Mesothelial cell of epicardium (in vitro differentiated cells): ENCODE measurements at regions not wholly inside any gene's neighbourhood (a gene's known extent, or its start where the extent isn't known, plus 50 kb on each side); places are given as distances from the start of the nearest gene placed in this dataset.
A peak's percentile ranks its signal among the peaks of the same experiment; 100 is the strongest.

ENCODE experiments used
- DNase-seq, 2 experiments: peaks; one replicate each; pipeline ENCODE4 v3.0.0; 2021; ENCODE audit warnings: low spot score in 2 of 2; ENCODE audit not compliant: unreplicated experiment in 2 of 2
- H3K27ac Mint-ChIP-seq: 2 replicates; pipeline ENCODE4 v1.8.0; 2021; ENCODE audit warnings: mixed read lengths
- H3K27me3 Mint-ChIP-seq: 2 replicates; pipeline ENCODE4 v1.8.0; 2021; ENCODE audit warnings: low read depth, mixed read lengths
- H3K36me3 Mint-ChIP-seq: 2 replicates; pipeline ENCODE4 v1.8.0; 2021; ENCODE audit warnings: mixed read lengths
- H3K4me1 Mint-ChIP-seq: 2 replicates; pipeline ENCODE4 v1.8.0; 2021; ENCODE audit warnings: mixed read lengths
- H3K4me3 Mint-ChIP-seq: 2 replicates; pipeline ENCODE4 v1.8.0; 2021; ENCODE audit warnings: mild to moderate bottlenecking, moderate library complexity, mixed read lengths
- H3K9me3 Mint-ChIP-seq: 2 replicates; pipeline ENCODE4 v1.8.0; 2021; ENCODE audit warnings: mixed read lengths
- TF ChIP-seq, protein P1 (sequence below): fragments of 200-600 bp; sonication (generic); IDR thresholded peaks from one replicate; pipeline ENCODE4 v1.5.0; 2021; ENCODE audit warnings: antibody characterized with exemption; ENCODE audit not compliant: unreplicated experiment

DNA sequence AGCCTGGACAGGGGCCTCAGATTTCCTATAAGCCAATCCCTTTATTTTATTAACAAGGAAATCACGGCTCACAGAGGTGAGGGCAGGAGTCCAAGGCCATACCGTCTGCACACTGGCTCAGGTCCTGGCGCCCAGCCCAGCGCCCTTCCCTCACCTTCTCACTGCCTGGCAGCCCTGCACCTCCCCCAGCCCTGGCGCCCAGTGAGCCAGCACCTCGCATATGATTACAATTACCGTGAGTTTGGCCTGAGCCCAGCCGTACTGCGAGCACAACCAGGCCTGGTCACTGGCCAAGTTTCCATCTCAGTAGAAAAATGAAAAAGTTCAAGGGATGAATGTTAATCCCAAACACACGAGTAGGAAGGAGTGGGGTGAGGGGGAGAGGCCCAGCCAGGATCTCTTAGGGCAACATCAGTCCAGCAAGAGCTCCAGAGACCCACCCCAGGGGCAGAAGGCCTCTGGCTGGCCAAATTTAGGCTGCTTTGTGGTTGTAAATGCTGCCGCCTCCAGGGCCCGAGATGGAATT lies 68.4 kb downstream of the MCFD2 start:
- Mint-ChIP-seq H3K27ac (peak overlapping the region; percentile 94), H3K9me3 (no peaks in the 10 kb centered on the region), H3K4me1 (peaks cover 63% of the 10 kb centered on the region), H3K36me3 (no peaks in the 10 kb centered on the region), H3K27me3 (no peaks in the 10 kb centered on the region), H3K4me3 (no peak overlapping the region)
- TF ChIP-seq, protein P1, sequence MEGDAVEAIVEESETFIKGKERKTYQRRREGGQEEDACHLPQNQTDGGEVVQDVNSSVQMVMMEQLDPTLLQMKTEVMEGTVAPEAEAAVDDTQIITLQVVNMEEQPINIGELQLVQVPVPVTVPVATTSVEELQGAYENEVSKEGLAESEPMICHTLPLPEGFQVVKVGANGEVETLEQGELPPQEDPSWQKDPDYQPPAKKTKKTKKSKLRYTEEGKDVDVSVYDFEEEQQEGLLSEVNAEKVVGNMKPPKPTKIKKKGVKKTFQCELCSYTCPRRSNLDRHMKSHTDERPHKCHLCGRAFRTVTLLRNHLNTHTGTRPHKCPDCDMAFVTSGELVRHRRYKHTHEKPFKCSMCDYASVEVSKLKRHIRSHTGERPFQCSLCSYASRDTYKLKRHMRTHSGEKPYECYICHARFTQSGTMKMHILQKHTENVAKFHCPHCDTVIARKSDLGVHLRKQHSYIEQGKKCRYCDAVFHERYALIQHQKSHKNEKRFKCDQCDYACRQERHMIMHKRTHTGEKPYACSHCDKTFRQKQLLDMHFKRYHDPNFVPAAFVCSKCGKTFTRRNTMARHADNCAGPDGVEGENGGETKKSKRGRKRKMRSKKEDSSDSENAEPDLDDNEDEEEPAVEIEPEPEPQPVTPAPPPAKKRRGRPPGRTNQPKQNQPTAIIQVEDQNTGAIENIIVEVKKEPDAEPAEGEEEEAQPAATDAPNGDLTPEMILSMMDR, result no peak
- DNase-seq, result peak; percentile 63 to 78

- H3K36me3 Mint-ChIP-seq, result no peaks in the 10 kb centered on the region
- H3K27ac Mint-ChIP-seq, result peak overlapping the region; percentile 94
- peaks cover 3% of the 10 kb centered on the region for H3K27me3 Mint-ChIP-seq
- TF ChIP-seq, protein P1, result no peak
- DNase-seq, result no peak
- peaks cover 63% of the 10 kb centered on the region for H3K4me1 Mint-ChIP-seq
- H3K4me3 Mint-ChIP-seq, result no peak overlapping the region
- H3K9me3 Mint-ChIP-seq, result no peaks in the 10 kb centered on the region
These were observed 69.1 kb downstream of the MCFD2 start for GRCh38 chr2:46846536-46846935.

DNA sequence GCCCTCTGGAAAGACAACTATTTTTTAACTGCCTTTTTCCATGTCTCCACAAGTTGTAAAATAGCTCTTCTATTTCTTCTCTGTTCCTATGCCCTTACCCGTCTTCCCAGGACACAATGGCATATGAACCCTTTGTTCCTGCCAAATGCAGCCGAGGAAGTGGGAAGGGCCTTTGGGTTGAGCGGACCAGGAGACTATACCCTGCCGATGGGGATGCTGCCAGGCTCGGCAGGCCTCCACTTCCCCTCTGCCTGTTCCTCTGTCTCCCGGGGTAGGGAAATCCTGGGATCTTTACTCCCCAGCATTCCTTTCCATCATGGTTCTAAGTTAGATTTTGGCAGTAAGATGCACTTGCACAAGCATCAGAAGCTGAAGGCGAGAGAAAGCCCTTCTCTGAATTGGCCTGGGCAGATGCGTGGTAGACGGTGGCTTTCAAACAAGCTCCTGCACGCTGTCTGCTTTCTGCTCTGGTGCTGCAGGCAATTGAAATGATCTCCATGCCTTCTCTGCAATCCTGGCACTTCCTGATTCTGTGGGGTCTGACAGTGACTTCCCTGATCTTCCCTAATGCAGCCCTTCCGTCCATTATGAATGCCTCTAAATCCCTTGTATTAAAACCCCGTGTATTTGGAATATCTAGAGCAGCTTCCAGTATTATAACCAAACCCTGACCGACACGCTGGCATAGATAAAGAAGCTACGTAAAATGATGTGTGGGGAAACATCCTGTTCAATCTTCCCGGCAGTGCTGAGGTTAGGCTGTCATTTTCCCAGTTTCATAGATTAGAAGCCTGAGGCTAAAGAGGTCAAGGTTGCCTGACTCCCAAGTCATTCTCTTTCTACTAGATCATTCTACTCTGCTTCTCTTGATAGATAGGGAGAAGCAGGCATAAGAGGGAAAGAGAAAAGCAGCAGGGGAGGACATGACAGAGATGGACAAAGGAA lies 69.8 kb downstream of the MCFD2 start:
- TF ChIP-seq, protein P1, result no peak
- peak overlapping the region; percentile 94 for H3K27ac Mint-ChIP-seq
- no peak for DNase-seq
- peaks cover 3% of the 10 kb centered on the region for H3K27me3 Mint-ChIP-seq
- H3K4me1 Mint-ChIP-seq, result peaks cover 58% of the 10 kb centered on the region
- no peaks in the 10 kb centered on the region for H3K9me3 Mint-ChIP-seq
- H3K36me3 Mint-ChIP-seq, result no peaks in the 10 kb centered on the region
- no peak overlapping the region for H3K4me3 Mint-ChIP-seq

DNA sequence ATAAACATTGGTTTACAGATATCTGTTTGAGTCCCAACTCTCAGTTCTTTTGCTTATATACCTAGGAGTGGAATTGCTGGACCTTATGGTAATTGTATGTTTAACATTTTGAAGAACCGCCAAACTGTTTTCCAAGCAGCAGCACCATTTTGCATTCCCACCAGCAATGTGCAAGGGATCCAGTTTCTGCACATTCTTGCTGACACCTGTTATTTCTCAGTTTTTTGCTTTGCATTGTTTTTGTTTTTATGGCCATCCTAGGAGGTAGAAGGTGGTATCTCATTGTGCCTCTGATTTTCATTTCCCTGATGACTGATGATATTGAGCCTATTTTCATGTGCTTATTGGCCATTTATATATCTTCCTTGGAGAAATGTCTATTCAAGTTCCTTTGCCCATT lies 71.2 kb downstream of the MCFD2 start:
- Mint-ChIP-seq H3K9me3 (no peaks in the 10 kb centered on the region), H3K4me1 (peaks cover 44% of the 10 kb centered on the region), H3K27me3 (peaks cover 5% of the 10 kb centered on the region), H3K36me3 (no peaks in the 10 kb centered on the region), H3K4me3 (no peak overlapping the region), H3K27ac (no peak overlapping the region)
- no peak for DNase-seq
- TF ChIP-seq, protein P1, result no peak

GRCh38 chr2:46844034-46844433 lies 71.6 kb downstream of the MCFD2 start:
- Mint-ChIP-seq H3K9me3 (no peaks in the 10 kb centered on the region), H3K27ac (no peak overlapping the region), H3K4me3 (no peak overlapping the region), H3K36me3 (no peaks in the 10 kb centered on the region), H3K4me1 (peaks cover 40% of the 10 kb centered on the region), H3K27me3 (peaks cover 5% of the 10 kb centered on the region)
- TF ChIP-seq, protein P1, result no peak
- no peak for DNase-seq
